Kidney (tissue), 13 donors: ENCODE measurements at regions not wholly inside any gene's neighbourhood (a gene's known extent, or its start where the extent isn't known, plus 50 kb on each side); places are given as distances from the start of the nearest gene placed in this dataset.

Experiments used
- DNase-seq, 5 donors: peaks; one replicate each; pipeline ENCODE4 v3.0.0-alpha.2; 2013 to 2020
- FAIRE-seq: peaks from 2 replicates; lab custom pipeline; 2012; peaks lifted over from hg19 to GRCh38; lab: Jason Lieb, UNC
- H3K27ac ChIP-seq, 2 donors: one replicate each; pipeline ENCODE4 v1.7.0; 2013; ENCODE audit warnings: low read depth in 2 of 2, low read length in 2 of 2, inconsistent platforms in 1 of 2
- H3K27me3 ChIP-seq: one replicate; pipeline ENCODE4 v1.7.1; 2013; ENCODE audit warnings: low read length, inconsistent platforms; ENCODE audit not compliant: control insufficient read depth, insufficient read depth
- H3K36me3 ChIP-seq, 3 donors: one replicate each; pipeline versions ENCODE4 v1.7.0 to v1.7.1; 2013; ENCODE audit warnings: low read length in 3 of 3, control low read depth in 1 of 3, inconsistent platforms in 1 of 3; ENCODE audit not compliant: insufficient read depth in 3 of 3, control insufficient read depth in 2 of 3
- H3K4me1 ChIP-seq, 3 donors: one replicate each; pipeline versions ENCODE4 v1.7.0 to v1.7.1; 2013; ENCODE audit warnings: low read length in 3 of 3, inconsistent platforms in 1 of 3, low read depth in 1 of 3; ENCODE audit not compliant: control insufficient read depth in 2 of 3, insufficient read depth in 2 of 3
- H3K4me3 ChIP-seq, 3 donors: one replicate each; pipeline versions ENCODE4 v1.7.0 to v1.8.1; 2013; ENCODE audit warnings: low read length in 3 of 3, control low read depth in 1 of 3, inconsistent platforms in 1 of 3
- H3K9ac ChIP-seq, 3 donors: one replicate each; pipeline versions ENCODE4 v1.7.0 to v1.7.1; 2013; ENCODE audit warnings: low read length in 3 of 3, control low read depth in 1 of 3, inconsistent platforms in 1 of 3
- H3K9me3 ChIP-seq, 3 donors: one replicate each; pipeline versions ENCODE4 v1.7.0 to v1.7.1; 2013; ENCODE audit warnings: low read length in 3 of 3, control low read depth in 1 of 3, inconsistent platforms in 1 of 3; ENCODE audit not compliant: control insufficient read depth in 2 of 3, insufficient read depth in 1 of 3
- intact Hi-C: fragments of 100-400 bp; cut with DNase I; formaldehyde crosslinking; loops from one replicate; pipeline ENCODE4 v1.11.1; 2022
- TF ChIP-seq, protein P1 (sequence below): IDR thresholded peaks from 3 replicates; pipeline ENCODE4 v1.5.1; 2012; ENCODE audit warnings: mild to moderate bottlenecking, moderate library complexity, borderline replicate concordance; ENCODE audit not compliant: insufficient read depth; ENCODE audit errors: extremely low read depth
- donor health status: control.
- donor health status: control.
- donor health status: control.
- donor health status: control.
- donor health status: control.
- donor health status: DM: yes; HTN: yes; CAD: no.
- donor health status: Normal renal cell carcinoma (clear cell type).

DNA sequence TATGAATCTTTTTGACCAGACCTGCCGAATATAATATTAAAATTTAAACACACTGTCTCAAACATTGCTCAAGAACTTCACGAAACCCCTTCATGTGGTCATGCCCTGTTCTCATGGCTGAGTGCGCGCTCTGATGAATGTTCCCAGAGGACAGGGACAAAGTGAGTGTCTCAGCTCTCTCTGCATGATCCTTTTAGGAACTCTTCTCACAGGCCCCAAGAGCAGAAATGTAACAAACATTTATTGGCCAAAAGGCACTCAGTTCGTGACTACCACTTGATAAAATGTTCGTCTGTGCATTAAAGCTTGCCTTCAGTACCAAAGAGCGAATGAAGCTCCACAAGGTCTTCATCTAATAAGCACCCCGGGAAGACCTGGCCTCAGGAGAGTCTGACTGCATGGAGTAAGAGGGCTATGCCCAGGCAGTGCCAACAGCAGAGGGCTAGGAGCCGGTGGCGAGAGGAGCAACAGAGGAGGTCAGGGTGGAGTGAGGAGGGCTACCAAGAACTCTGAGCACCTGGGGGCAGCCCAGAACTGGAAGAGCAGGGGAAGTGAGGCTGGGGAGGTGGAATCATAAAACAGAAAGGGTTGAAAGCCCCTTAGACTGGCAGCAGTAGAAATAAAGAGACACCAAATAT is 171.1 kb downstream of the RHOU start:
- intact Hi-C loops = no loop called here

DNA sequence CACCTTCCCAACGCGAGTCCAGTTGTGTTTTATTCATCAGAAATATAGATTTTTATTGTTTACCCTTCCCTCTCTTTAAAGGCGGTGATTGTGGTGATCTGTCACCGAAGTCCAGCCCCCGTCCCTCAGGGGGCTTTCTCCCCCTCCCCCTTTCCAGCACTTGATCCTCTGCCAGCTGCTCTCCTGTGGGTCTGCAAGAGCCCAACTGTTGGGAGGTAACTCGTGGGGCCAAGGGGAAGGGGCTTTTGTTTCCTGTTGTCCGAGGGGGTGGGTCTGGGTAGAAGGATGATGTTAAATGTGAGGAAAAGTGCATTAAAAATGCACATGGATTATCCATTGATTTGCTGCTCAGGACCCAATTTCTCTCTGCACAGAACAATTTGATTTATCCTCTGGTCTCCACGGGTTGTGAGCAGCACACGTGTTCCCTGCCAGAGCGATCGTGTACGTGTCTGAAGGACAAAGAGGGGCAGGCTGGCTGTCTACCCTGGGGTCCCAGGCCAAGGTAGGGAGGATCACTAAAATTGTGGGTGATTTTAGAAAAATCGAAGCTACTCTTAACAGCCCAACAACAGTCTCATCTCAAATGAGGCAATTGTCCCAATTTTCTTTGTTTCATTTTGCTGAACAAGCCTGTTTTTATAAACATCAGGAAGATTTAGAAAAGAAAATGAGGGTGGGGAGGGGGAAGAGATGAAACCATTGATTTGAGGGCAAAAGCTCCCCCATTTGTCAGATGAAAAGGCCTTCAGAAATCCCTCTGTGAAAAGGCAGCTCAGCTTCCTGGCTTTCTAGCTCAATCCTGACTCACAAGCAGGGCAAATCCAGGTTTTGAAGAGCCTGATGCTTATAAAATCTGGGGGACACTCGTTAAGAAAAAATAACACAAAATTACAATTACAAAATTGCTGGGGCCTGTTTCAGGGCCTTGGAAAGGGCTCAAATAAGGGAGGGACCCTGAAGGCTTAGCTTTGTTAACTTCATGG is 176.2 kb downstream of the RHOU start:
- FAIRE-seq = no peak
- no peak overlapping the region for H3K4me3 ChIP-seq
- no peaks in the 10 kb centered on the region for H3K4me1 ChIP-seq
- intact Hi-C loops = no loop called here
- H3K36me3 ChIP-seq = no peaks in the 10 kb centered on the region
- TF ChIP-seq, protein P1, sequence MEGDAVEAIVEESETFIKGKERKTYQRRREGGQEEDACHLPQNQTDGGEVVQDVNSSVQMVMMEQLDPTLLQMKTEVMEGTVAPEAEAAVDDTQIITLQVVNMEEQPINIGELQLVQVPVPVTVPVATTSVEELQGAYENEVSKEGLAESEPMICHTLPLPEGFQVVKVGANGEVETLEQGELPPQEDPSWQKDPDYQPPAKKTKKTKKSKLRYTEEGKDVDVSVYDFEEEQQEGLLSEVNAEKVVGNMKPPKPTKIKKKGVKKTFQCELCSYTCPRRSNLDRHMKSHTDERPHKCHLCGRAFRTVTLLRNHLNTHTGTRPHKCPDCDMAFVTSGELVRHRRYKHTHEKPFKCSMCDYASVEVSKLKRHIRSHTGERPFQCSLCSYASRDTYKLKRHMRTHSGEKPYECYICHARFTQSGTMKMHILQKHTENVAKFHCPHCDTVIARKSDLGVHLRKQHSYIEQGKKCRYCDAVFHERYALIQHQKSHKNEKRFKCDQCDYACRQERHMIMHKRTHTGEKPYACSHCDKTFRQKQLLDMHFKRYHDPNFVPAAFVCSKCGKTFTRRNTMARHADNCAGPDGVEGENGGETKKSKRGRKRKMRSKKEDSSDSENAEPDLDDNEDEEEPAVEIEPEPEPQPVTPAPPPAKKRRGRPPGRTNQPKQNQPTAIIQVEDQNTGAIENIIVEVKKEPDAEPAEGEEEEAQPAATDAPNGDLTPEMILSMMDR = no peak
- peak in 3 of 5 donors; percentile 33 to 62 (median 38) for DNase-seq
- H3K9me3 ChIP-seq = no peaks in the 10 kb centered on the region
- no peak overlapping the region for H3K9ac ChIP-seq
- H3K27ac ChIP-seq = no peak overlapping the region
- H3K27me3 ChIP-seq = no peaks in the 10 kb centered on the region

More for the DNA sequence above, 171.1 kb downstream of the RHOU start:
- DNase-seq (no peak), FAIRE-seq (no peak)
- Histone ChIP-seq H3K36me3 (no peaks in the 10 kb centered on the region), H3K27ac (no peak overlapping the region), H3K27me3 (no peaks in the 10 kb centered on the region), H3K4me1 (peaks cover 0 to 15% (median 8%) of the 10 kb centered on the region in 3 donors), H3K4me3 (no peak overlapping the region), H3K9me3 (no peaks in the 10 kb centered on the region), H3K9ac (no peak overlapping the region)
- TF ChIP-seq, protein P1 = no peak

DNA sequence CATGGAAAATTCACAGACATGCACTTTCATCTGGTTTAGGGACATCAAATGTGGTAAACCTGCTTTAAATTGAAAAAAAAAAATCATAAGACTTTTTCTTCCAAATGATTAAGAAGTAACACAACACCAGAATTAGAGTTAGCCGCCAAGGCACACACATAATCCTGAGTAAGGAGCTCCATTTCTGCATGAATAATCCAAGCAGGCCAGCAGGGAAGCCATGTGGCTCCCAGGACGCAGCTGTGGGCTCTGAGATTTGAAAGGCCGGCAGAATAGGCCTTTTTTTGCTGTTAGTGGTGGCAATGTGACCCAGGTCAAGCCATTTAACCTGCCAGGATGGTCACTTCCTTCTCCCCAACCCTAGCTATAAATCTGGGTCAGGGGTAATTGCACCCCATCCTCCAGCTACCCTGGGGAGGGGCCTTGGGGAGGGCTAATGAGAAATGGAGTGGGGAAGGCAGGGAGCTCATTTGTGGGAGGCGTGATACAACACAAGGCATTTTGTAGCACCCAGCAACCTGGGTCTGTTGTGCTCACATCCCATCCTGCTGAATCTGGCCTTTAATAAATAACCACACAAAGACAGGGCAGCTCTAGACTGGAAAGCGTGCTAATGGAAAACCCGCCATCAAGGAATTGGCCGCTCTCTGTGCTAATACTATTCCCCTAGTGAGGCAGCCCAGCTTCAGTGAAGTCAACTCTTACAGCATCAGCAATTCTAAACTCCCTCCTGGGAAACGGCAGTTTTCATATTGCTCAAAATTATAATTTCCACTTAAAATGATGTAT is 178.5 kb downstream of the RHOU start:
- DNase-seq (peak in 3 of 5 donors; percentile 48 to 69 (median 64)), FAIRE-seq (no peak)
- Histone ChIP-seq H3K9ac (no peak overlapping the region), H3K27me3 (no peaks in the 10 kb centered on the region), H3K4me1 (no peaks in the 10 kb centered on the region), H3K4me3 (no peak overlapping the region), H3K27ac (no peak overlapping the region), H3K36me3 (no peaks in the 10 kb centered on the region), H3K9me3 (no peaks in the 10 kb centered on the region)
- TF ChIP-seq, protein P1 = no peak
- intact Hi-C loops = no loop called here
